Uterus (tissue), 2 donors: ENCODE measurements at regions not wholly inside any gene's neighbourhood (a gene's known extent, or its start where the extent isn't known, plus 50 kb on each side); places are given as distances from the start of the nearest gene placed in this dataset.

Experiments
- CTCF ChIP-seq, 4 experiments: fragments of 200-600 bp in 2 of 4; fragments of 450-650 bp in 2 of 4; sonication (generic) in 2 of 4; IDR thresholded peaks; one replicate each; pipeline ENCODE4 v1.5.1; 2016 to 2019; ENCODE audit warnings: antibody characterized with exemption in 4 of 4, mild to moderate bottlenecking in 2 of 4, moderate library complexity in 1 of 4
- POLR2A ChIP-seq, 2 donors: fragments of 450-650 bp; IDR thresholded peaks; one replicate each; pipeline ENCODE4 v1.6.1; 2016; ENCODE audit warnings: antibody characterized with exemption in 2 of 2, mild to moderate bottlenecking in 1 of 2, moderate library complexity in 1 of 2

DNA sequence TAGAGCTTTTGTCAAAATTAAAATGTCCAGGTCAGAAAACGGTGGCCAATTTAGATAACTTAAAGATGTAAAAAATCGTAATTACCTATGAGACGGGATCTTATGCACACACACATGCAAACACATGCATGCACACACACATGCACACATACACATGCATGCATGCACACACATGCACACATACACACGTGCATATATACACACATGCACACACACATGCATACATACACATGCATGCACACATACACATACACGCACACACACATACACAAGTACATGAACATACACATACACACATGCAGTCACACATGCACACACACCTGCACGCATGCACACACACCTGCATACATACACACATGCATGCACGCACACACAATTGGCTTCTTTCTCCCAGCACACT lies 362.0 kb downstream of the IRX1 start:
- TF ChIP-seq POLR2A (IDR thresholded peaks at IDR 0.05) (no peak), CTCF (IDR thresholded peaks at IDR 0.05) (no peak)
